B cell (primary cell): ENCODE measurements at regions not wholly inside any gene's neighbourhood (a gene's known extent, or its start where the extent isn't known, plus 50 kb on each side); places are given as distances from the start of the nearest gene placed in this dataset.

Source experiments
- ATAC-seq: fragments of 200-7000 bp; cut with Tn5 transposase; one replicate; pipeline ENCODE4 v1.10.0; 2021; ENCODE audit warnings: low read depth, mild to moderate bottlenecking, moderate number of reproducible peaks, moderate library complexity
- CTCF ChIA-PET: fragments of 350-600 bp; sonication (Branson Sonifier 250); formaldehyde crosslinking; loops from one replicate; lab custom pipeline; 2021; ENCODE audit warnings: antibody characterized with exemption, inconsistent platforms; lab: Charles Lee
- POLR2A ChIA-PET: fragments of 350-600 bp; sonication (Branson Sonifier 250); formaldehyde crosslinking; loops from one replicate; lab custom pipeline; 2021; ENCODE audit warnings: antibody characterized with exemption; lab: Charles Lee
- DNase-seq: peaks from one replicate; pipeline ENCODE4 v3.0.0; 2013
- H2AFZ ChIP-seq: 2 replicates; pipeline ENCODE4 v1.6.1; 2012; ENCODE audit warnings: mild to moderate bottlenecking, low read depth, low read length; ENCODE audit not compliant: insufficient read depth, poor library complexity, severe bottlenecking
- H3K27ac ChIP-seq, 2 donors: 1 replicate in 1 of 2; 2 replicates in 1 of 2; pipeline ENCODE4 v1.5.1; 2012 to 2013; ENCODE audit warnings: low read length in 2 of 2, mild to moderate bottlenecking in 2 of 2, moderate library complexity in 1 of 2
- H3K27me3 ChIP-seq, 4 experiments: fragments of 200-600 bp in 1 of 4; sonication (generic) in 1 of 4; replicated peaks in 1 of 4; 1 replicate in 2 of 4; 2 replicates in 2 of 4; pipeline versions ENCODE4 v1.6.1 to v1.7.0; 2013 to 2016; ENCODE audit warnings: low read length in 3 of 4, mild to moderate bottlenecking in 2 of 4, mixed read lengths in 1 of 4, moderate library complexity in 1 of 4; ENCODE audit not compliant: insufficient read depth in 4 of 4, control insufficient read depth in 3 of 4; ENCODE audit errors: control extremely low read depth in 1 of 4
- H3K36me3 ChIP-seq, 2 experiments: replicated peaks in 1 of 2; 1 replicate in 1 of 2; 2 replicates in 1 of 2; pipeline versions ENCODE4 v1.6.1 to v1.7.1; 2013; ENCODE audit warnings: low read length in 1 of 2; ENCODE audit not compliant: insufficient read depth in 2 of 2, control insufficient read depth in 1 of 2; ENCODE audit errors: control extremely low read depth in 1 of 2, extremely low read depth in 1 of 2
- H3K4me1 ChIP-seq, 2 donors: fragments of 200-600 bp in 1 of 2; sonication (generic) in 1 of 2; 1 replicate in 1 of 2; 2 replicates in 1 of 2; pipeline versions ENCODE4 v1.5.1 to v1.6.1; 2013 to 2017; ENCODE audit warnings: low read length in 2 of 2; ENCODE audit not compliant: control insufficient read depth in 2 of 2, insufficient read depth in 2 of 2
- H3K4me2 ChIP-seq: replicated peaks from 2 replicates; pipeline ENCODE3; 2012; ENCODE audit warnings: mild to moderate bottlenecking, low read depth, low read length; ENCODE audit not compliant: poor library complexity, severe bottlenecking
- H3K4me3 ChIP-seq, 5 experiments: fragments of 200-600 bp in 1 of 5; sonication (generic) in 1 of 5; 1 replicate in 3 of 5; 2 replicates in 2 of 5; pipeline versions ENCODE4 v1.5.1 to v1.7.0; 2011 to 2016; ENCODE audit warnings: low read length in 4 of 5, mild to moderate bottlenecking in 4 of 5, low read depth in 2 of 5, control low read depth in 1 of 5, moderate library complexity in 1 of 5; ENCODE audit not compliant: insufficient read depth in 1 of 5; ENCODE audit errors: control extremely low read depth in 1 of 5, extremely low read depth in 1 of 5
- H3K79me2 ChIP-seq: fragments of 200-600 bp; sonication (generic); one replicate; pipeline ENCODE4 v1.6.0; 2016; ENCODE audit warnings: low read length; ENCODE audit not compliant: control insufficient read depth, insufficient read depth
- H3K9ac ChIP-seq: fragments of 200-600 bp; sonication (generic); 2 replicates; pipeline ENCODE4 v1.6.1; 2017; ENCODE audit warnings: mild to moderate bottlenecking, low read length, moderate library complexity
- H3K9me3 ChIP-seq, 3 donors: one replicate each; pipeline versions ENCODE4 v1.6.1 to v1.7.1; 2013; ENCODE audit warnings: low read length in 2 of 3; ENCODE audit not compliant: control insufficient read depth in 2 of 3, insufficient read depth in 1 of 3; ENCODE audit errors: control extremely low read depth in 1 of 3
- H4K20me1 ChIP-seq: 2 replicates; pipeline ENCODE4 v1.6.0; 2012; ENCODE audit warnings: mild to moderate bottlenecking, low read length; ENCODE audit not compliant: insufficient read depth, control insufficient read depth, poor library complexity, severe bottlenecking
- H3K27ac Mint-ChIP-seq: one replicate; pipeline ENCODE4 v1.8.0; 2021; ENCODE audit warnings: mixed read lengths
- H3K27me3 Mint-ChIP-seq: one replicate; pipeline ENCODE4 v1.8.0; 2021; ENCODE audit warnings: mixed read lengths
- H3K4me1 Mint-ChIP-seq: one replicate; pipeline ENCODE4 v1.8.0; 2021; ENCODE audit warnings: mixed read lengths
- H3K4me3 Mint-ChIP-seq: one replicate; pipeline ENCODE4 v1.8.0; 2021; ENCODE audit warnings: mixed read lengths
- H3K9me3 Mint-ChIP-seq: one replicate; pipeline ENCODE4 v1.8.0; 2022; ENCODE audit warnings: mixed read lengths; ENCODE audit not compliant: insufficient read depth
- CTCF ChIP-seq: fragments of 200-600 bp; IDR thresholded peaks from one replicate; pipeline ENCODE4 v1.8.0; 2022; ENCODE audit warnings: antibody characterized with exemption, mild to moderate bottlenecking
- EZH2 ChIP-seq: IDR thresholded peaks from 2 replicates; pipeline ENCODE4 v1.6.1; 2012; ENCODE audit warnings: borderline replicate concordance, low read depth, mild to moderate bottlenecking, moderate library complexity, low read length; ENCODE audit not compliant: insufficient read depth, poor library complexity, severe bottlenecking
- WGBS: methylation state at CpG from one replicate; pipeline ENCODE4 v1.1.5; 2013; ENCODE audit warnings: missing lambda C conversion rate; ENCODE audit not compliant: insufficient coverage; 5-methylcytosine and 5-hydroxymethylcytosine counted together
- intact Hi-C: fragments of 100-400 bp; cut with micrococcal nuclease; formaldehyde crosslinking; loops from one replicate; pipeline ENCODE4 v1.10.0; 2022

- Mint-ChIP-seq H3K27ac (no peak overlapping the region), H3K4me1 (no peaks in the 10 kb centered on the region)
- H3K4me2 ChIP-seq = no peak overlapping the region
Measured at GRCh38 chr1:191528275-191528674, 630.0 kb upstream of the RGS18 start.

GRCh38 chr1:191530928-191531327, 627.3 kb upstream of the RGS18 start:
- TF ChIP-seq CTCF (no peak), EZH2 (no peak)
- Histone ChIP-seq H3K36me3 (no peaks in the 10 kb centered on the region), H3K4me2 (no peak overlapping the region), H3K9ac (no peak overlapping the region), H4K20me1 (no peaks in the 10 kb centered on the region), H3K4me3 (no peak overlapping the region), H3K9me3 (peaks cover 0 to 5% (median 0%) of the 10 kb centered on the region in 3 donors), H2AFZ (no peak overlapping the region), H3K79me2 (no peaks in the 10 kb centered on the region), H3K27me3 (no peaks in the 10 kb centered on the region), H3K4me1 (no peaks in the 10 kb centered on the region), H3K27ac (no peak overlapping the region)
- peaks cover 7% of the 10 kb centered on the region for H3K9me3 Mint-ChIP-seq
- POLR2A ChIA-PET = no interaction called here
- no peak overlapping the region for H3K27ac Mint-ChIP-seq
- no peak overlapping the region for H3K4me3 Mint-ChIP-seq
- DNase-seq = no peak
- CTCF ChIA-PET = no interaction called here
- ATAC-seq = no peak
- H3K27me3 Mint-ChIP-seq = no peaks in the 10 kb centered on the region
- intact Hi-C loops = no loop called here
- H3K4me1 Mint-ChIP-seq = no peaks in the 10 kb centered on the region

More at GRCh38 chr1:191528275-191528674, 630.0 kb upstream of the RGS18 start:
- Histone ChIP-seq H3K4me3 (no peak overlapping the region), H3K4me1 (no peaks in the 10 kb centered on the region), H3K9me3 (peaks cover 0 to 5% (median 0%) of the 10 kb centered on the region in 3 donors), H3K79me2 (no peaks in the 10 kb centered on the region), H2AFZ (no peak overlapping the region), H4K20me1 (no peaks in the 10 kb centered on the region), H3K27me3 (no peaks in the 10 kb centered on the region), H3K36me3 (no peaks in the 10 kb centered on the region), H3K27ac (no peak overlapping the region), H3K9ac (no peak overlapping the region)
- H3K9me3 Mint-ChIP-seq = peaks cover 5% of the 10 kb centered on the region
- ATAC-seq (no peak), DNase-seq (no peak)
- no peak for TF ChIP-seq CTCF
- no peak for TF ChIP-seq EZH2
- 83% methylated on average over 4 of the region's 6 CpGs for WGBS
- H3K27me3 Mint-ChIP-seq = no peaks in the 10 kb centered on the region
- intact Hi-C loops = no loop called here
- ChIA-PET CTCF (no interaction called here), POLR2A (no interaction called here)
- no peak overlapping the region for H3K4me3 Mint-ChIP-seq
